Lower leg skin (tissue), 3 donors: ENCODE measurements at regions not wholly inside any gene's neighbourhood (a gene's known extent, or its start where the extent isn't known, plus 50 kb on each side); places are given as distances from the start of the nearest gene placed in this dataset.

Experiments used
- POLR2A ChIP-seq, 2 donors: fragments of 450-650 bp; IDR thresholded peaks; one replicate each; pipeline ENCODE4 v1.6.1; 2016 to 2017; ENCODE audit warnings: antibody characterized with exemption in 2 of 2, mild to moderate bottlenecking in 1 of 2, moderate library complexity in 1 of 2
- TF ChIP-seq, protein P1 (sequence below), 3 donors: fragments of 450-650 bp; IDR thresholded peaks; one replicate each; pipeline ENCODE4 v1.5.1; 2016; ENCODE audit warnings: antibody characterized with exemption in 3 of 3, mild to moderate bottlenecking in 3 of 3, moderate library complexity in 2 of 3

DNA sequence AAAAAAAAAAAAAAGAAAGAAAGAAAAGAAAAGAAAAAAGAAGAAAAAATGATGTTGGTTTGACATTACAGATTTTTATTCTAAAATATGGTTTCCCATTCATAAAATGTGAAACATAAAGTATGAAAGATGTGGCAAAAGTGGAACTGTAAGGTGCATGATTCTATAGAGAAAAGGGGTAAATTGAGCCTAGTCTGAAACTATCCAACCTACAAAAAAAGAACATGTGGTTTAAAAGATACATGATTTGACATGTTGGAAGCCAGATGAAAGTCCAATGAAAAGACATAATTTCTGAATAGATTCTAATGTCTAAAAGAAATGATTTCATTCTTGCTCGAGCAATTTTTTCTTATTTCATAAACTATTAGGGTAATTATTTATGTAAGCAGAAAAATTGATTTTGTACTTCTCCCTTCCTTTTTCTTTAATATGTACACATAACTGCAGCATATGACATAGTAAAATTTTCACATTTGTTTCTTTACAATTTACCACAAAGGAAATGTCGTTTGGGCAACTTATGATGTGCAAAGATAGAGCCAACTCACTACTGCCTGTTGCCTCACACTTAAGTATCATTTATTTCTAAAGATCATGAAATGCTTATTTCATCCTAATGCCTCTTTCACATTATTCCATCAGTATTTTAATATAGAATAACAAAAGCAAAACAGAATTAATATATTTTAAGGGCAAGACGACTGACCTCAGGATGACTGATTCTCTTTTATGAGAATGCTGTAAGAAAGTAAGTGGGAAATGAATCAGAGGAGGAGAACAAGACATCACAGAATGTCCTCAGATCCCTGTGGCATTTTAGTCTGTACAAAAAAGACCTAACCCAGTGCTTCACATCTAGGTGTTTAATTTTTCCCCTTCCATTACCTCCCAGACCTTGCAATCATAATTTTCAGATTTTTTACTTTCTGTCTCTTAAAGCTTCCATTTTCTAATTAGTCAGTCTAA, 165.8 kb upstream of the HMCN1 start:
- TF ChIP-seq POLR2A (IDR thresholded peaks at IDR 0.05), result no peak
- TF ChIP-seq, protein P1, sequence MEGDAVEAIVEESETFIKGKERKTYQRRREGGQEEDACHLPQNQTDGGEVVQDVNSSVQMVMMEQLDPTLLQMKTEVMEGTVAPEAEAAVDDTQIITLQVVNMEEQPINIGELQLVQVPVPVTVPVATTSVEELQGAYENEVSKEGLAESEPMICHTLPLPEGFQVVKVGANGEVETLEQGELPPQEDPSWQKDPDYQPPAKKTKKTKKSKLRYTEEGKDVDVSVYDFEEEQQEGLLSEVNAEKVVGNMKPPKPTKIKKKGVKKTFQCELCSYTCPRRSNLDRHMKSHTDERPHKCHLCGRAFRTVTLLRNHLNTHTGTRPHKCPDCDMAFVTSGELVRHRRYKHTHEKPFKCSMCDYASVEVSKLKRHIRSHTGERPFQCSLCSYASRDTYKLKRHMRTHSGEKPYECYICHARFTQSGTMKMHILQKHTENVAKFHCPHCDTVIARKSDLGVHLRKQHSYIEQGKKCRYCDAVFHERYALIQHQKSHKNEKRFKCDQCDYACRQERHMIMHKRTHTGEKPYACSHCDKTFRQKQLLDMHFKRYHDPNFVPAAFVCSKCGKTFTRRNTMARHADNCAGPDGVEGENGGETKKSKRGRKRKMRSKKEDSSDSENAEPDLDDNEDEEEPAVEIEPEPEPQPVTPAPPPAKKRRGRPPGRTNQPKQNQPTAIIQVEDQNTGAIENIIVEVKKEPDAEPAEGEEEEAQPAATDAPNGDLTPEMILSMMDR (IDR thresholded peaks at IDR 0.05), result no peak
